C4-2B (cell line): ENCODE measurements at regions not wholly inside any gene's neighbourhood (a gene's known extent, or its start where the extent isn't known, plus 50 kb on each side); places are given as distances from the start of the nearest gene placed in this dataset.

Experiments
- ZFX ChIP-seq: fragments of 450-650 bp; IDR thresholded peaks from 2 replicates; pipeline ENCODE4 v1.6.1; 2017
- TF ChIP-seq, protein P1 (sequence below): fragments of 450-650 bp; conservative IDR thresholded peaks from 2 replicates; pipeline ENCODE4 v1.5.1; 2017; ENCODE audit warnings: mild to moderate bottlenecking

DNA sequence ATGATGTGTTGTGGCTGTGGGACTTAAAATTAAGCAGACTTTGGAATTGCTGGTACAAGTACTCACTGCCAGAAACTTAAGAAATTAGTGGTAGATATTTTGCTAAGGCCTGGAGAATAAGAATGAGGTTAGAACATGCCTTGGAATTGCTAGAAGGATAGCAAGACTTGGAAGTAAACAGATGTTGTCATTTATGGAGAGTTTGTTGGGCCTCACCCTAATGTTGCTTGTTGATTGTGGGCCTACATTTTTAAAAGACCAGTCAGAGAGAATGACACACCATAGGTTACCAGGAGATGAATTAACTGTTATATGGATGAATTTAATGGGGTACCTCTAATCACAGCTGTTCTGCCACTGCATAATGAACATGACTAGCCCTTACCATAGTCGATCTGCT is 120.1 kb upstream of the GAS1 start:
- TF ChIP-seq, protein P1, sequence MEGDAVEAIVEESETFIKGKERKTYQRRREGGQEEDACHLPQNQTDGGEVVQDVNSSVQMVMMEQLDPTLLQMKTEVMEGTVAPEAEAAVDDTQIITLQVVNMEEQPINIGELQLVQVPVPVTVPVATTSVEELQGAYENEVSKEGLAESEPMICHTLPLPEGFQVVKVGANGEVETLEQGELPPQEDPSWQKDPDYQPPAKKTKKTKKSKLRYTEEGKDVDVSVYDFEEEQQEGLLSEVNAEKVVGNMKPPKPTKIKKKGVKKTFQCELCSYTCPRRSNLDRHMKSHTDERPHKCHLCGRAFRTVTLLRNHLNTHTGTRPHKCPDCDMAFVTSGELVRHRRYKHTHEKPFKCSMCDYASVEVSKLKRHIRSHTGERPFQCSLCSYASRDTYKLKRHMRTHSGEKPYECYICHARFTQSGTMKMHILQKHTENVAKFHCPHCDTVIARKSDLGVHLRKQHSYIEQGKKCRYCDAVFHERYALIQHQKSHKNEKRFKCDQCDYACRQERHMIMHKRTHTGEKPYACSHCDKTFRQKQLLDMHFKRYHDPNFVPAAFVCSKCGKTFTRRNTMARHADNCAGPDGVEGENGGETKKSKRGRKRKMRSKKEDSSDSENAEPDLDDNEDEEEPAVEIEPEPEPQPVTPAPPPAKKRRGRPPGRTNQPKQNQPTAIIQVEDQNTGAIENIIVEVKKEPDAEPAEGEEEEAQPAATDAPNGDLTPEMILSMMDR, result no peak
- no peak for TF ChIP-seq ZFX
